HG02798 (cell line): ENCODE measurements at regions not wholly inside any gene's neighbourhood (a gene's known extent, or its start where the extent isn't known, plus 50 kb on each side); places are given as distances from the start of the nearest gene placed in this dataset.
"Not testable (repeated sequence)": the region's sequence is repeated elsewhere in the genome, so short reads cannot be mapped to it uniquely, and the experiment has no call there.

ENCODE experiments used
- ATAC-seq: cut with Tn5 transposase; IDR thresholded peaks from one replicate; pipeline ENCODE4 v1.9.1; 2021; ENCODE audit warnings: mild to moderate bottlenecking; ENCODE audit not compliant: unreplicated experiment, poor library complexity

DNA sequence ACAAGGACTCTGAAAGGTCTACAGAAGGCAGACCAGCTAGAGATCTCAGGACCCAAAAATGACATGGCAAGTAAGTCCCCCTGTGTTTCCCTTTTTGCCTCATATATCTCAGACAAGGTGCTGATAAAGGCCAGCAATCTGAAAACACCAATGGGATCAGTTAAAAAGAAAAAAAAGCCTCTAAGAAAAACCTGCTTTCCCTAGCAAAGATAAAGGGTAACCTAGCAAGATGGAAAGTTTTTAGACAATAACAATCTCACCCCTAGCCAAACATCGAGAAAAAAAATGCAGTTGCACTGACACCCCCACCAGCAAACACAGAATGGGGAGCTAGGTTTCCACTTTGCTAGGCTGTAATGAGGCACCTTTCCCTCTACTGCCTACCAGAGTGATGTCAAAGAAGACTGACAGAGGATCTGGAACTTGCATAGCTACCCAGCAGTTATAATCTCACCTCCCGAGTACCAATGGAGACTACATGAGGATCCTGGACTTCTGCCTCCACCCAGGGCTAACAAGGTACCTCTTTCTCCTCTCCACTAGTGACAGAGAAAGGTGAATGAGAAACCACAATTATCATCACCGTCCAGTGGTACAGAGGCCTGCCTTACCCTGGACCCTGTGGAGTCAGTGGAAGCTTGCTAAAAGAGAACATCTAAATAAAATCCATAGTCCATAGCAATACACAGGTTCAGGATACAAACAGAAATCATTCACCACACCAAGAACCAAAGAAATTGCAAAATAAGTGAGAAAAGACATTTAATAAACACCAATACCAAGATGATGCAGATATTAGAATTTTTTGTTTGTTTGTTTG, 240.8 kb downstream of the ARHGAP12 start:
- no peak for ATAC-seq

DNA sequence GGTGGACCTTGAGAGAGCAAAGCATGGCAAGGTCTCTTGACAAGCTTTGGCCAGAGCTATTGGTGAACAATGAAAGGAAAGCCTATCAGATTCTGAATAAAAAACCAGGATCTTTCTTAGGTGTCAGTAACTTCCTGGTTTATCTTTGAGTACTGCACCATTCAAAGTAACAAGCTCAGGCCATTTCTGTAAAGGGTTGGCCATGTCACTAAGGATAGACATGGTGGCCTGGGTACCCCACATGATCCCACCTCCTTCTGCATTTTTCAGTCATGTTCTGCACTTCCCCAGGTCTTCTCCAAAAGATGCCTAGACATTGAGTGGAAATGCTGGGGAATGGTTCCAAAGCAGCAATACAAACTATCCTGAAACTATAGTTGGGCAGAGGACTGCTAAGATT, 242.0 kb downstream of the ARHGAP12 start:
- no peak for ATAC-seq

DNA sequence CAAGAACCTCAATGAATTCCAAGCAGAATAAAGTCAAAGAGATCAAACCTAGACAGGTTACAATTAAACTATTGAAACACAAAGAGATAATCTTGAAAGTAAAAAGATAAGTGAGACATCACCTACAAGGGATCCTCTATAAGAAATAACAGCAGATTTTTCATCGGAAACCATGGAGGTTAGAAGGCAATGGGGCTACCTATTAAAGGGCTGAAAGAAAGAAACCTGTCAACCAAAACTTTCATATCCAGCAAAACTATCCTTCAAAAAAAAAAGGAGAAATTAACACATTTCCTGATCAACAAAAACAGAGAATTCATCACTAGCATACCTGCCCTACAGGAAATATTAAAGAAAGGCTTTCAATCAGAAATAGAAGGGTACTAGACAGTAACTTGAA, 244.9 kb downstream of the ARHGAP12 start:
- no peak for ATAC-seq

DNA sequence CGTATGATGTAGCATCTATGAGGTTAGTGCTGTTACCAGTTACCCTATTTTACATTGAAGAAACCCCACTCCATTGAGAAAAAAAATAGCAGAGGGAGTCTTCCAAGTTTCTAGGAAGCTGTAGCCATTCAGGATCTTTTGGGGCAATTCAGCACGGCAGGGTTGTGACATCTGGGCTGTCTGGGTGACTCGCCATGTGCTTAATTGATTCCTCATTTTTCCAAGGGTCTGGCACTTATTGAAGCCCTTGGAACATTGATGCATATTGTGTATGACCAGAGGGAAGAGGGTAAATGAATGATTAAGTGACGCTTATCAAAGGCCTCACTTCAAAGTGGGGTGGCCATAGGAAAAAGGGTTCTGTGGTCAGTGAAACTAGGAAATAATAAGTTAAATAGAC, 248.7 kb downstream of the ARHGAP12 start:
- ATAC-seq = no peak

DNA sequence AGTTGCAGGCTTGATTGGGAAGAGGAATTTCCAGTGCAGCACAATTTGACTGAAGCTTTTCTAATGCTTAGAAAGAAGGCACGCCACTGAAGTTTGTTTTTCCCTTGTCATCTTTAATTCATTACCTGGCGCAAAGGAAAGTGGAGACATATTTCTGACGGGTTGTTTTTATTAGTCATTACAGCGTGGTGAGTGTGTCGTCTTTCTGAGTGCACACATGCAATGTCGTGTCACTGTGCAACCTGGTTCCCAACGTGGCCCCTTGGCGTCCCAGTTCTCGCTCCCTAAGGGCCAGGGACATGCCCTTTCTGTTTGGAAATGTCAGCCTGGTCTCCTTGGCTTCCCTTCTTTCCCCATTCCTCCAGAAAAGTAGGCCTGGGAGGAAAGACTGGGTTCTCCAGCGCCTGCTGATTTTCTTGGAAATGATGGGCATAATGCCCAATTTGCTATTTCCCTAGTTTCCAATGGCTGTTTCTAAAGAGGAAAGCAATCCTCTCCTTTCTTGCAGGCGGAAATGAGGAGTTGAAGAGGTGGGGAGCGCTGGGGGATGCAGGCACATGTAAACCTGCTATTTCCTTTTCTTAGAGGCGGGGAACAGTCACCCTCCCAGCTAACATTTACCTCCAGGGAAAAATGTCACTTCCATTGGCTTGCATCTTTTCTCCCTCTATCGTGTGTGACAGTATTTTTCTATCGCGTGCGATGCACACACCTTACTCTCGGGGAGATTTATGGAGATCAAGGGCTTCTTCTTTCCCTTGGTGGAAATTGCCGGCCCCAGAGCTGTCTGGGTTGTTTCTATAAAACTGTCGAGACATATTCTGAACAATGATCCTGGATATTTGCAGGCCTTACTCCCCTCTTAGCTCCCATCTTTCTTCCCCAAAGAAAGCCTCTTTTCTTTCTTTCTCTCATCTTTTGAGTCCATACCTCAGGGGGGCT, 249.8 kb downstream of the ARHGAP12 start:
- no peak for ATAC-seq

DNA sequence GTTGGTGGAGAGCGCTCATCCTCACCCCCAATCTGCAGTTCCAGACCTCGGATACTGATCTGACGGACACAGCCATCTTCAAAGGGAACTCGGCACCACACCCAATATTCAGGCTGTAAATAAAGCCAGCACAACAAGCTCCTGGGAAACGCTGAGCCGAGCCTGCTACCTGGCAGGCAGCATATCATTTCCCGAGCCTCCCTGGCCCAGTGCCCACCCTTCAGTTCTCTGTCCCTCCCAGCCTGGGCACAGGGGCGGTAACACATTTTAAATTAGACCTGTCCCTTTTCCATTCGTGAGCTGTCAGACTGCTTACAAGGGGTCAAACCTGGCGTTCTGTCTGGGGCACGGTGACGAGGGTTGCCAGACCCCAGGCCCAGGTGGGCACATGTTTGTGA, 250.5 kb downstream of the ARHGAP12 start:
- ATAC-seq = no peak

DNA sequence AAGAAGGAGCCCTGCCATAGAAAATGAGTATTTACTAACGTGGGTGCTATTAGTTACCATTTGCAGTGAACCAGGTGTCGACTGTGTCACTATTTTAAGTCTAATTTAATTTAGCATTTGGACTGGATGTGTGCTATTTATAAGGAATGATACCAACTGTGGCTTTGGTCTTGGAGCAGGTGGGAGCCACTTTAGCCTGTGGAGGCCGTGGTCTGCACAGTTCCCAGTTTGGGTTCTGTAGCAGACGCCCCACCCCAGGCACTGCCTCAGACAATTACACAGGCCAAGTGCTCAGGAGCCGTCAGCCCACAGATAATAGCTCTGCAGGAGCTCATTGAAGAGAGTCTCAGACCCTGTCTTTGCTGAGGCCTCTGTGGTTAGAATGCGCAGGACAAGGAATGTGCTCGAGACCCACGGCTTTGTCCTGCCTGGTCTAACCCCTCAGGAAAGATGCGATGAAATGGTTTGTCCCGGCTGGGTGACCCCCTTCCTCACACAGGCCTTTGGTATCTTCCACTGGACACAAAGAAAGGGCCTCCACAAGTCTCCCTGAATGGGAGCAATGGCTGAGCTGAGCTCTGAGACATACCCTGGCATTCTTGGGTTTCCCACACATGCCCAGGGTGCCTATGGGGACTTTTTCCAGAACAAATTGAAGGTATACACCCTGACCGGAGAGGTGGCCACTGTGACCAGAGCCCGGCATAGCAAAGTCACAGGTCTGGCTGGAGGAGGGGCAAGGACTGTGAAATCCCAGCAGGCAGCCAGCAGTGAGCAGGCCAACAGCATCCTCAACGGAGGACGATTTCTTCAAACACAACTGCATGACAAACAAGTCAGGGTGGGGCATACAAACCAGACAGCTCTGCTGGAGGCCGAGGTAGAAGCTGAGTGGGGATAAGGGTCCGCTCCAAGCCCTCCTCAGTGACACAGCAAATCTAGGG, 251.2 kb downstream of the ARHGAP12 start:
- ATAC-seq = no peak

DNA sequence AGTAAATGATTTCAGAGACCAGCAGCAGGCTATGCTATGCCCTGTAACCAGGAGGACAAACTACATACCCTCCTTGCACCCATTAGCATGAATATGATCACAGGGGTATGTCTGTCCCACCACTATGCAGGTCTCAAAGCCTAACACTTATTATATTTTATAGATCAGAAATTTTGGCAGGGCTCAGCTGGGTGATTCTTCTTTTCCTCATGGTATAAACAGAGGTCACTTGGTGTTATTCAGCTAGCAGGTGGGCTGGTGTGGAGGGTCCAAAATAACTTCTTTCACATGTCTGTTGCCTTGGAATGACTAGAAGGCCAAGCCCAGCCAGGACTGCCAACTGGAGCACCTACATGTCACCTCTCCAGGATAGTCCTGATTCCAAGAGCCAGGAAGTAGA, 252.9 kb downstream of the ARHGAP12 start:
- no peak for ATAC-seq

DNA sequence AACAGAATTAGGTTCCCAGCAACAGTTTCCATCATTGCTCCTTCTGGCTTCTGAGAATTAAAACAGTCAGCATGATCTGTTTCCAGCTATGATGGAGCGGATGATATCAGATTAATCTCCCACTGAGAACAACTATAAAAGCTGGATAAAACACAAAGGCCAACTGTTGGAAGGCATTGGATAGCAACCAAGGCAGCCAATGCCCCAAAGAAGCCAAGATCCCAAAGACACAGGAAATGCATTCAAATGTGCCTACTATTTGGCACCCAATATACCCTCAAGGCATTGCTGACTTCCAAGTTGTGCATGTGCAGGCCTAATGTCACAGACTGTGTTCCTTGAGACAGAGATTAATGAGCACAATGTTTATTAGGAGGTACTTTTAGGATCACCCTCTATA, 259.3 kb downstream of the ARHGAP12 start:
- no peak for ATAC-seq

DNA sequence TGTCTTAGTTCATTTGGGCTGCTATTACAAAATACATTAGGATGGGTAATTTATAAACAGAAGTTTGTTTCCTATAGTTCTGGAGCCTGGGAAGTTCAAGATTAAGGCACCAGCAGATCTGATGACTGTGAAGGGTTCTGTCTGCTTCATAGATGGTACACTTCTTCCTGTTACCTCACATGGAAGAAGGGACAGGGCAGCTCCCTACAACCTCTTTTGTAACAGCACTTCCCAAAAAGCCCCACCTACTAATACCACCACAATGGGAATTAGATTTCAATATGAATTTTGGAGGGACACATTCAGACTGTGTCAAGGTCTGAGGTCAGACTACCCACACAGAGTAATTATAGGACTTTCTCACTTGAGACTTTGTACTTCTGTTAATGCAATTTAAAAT, 260.3 kb downstream of the ARHGAP12 start:
- ATAC-seq = no peak

DNA sequence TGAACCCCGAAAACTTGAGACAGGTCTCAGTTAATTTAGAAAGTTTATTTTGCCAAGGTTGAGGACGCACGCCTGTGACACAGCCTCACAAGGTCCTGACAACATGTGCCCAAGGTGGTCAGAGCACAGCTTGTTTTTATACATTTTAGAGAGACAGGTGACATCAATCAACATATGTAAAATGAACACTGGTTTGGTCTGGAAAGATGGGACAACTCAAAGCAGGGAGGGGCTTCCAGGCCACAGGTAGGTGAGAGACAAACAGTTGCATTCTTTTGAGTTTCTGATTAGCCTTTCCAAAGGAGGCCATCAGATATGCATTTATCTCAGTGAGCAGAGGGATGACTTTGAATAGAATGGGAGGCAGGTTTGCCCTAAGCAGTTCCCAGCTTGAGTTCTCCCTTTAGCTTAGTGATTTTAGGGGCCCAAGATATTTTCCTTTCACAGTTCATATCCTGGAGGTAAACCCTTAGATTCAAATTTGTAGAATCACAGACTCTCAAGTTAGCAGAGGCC, 262.8 kb downstream of the ARHGAP12 start:
- not testable (repeated sequence) for ATAC-seq

DNA sequence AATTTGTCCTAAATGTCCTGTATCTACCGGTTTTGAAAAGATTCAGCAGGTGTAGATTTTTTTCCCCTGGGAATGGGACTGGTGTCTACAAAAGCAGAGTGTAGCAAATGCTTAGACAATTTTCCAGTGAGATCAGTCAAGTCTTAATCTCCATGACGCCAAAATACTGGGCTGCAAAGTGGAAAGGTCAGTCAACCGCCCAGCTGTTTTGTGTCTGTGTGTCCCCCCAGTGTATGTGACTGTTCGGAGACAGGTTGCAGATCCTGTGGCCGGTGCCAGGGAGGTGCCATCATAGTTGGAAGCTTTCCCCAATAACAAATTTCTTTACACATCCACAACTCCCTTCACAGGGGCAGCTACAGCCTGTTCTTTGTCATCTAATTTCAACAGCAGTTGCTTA, 263.8 kb downstream of the ARHGAP12 start:
- no peak for ATAC-seq

DNA sequence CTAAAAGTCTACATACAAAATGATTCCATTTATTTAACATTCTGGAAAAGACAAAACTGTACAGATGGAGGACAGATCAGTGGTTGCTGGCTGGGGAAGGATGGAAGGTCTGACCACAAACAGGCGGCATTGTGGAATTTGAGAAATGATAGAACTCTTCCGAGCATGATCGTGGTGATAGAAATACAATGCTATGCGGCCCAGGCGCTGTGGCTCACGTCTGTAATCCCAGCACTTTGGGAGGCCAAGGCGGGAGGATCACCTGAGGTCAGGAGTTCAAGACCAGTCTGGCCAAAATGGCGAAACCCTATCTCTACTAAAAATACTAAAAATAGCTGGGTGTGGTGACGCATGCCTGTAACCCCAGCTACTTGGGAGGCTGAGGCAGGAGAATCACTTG, 264.6 kb downstream of the ARHGAP12 start:
- ATAC-seq = not testable (repeated sequence)

DNA sequence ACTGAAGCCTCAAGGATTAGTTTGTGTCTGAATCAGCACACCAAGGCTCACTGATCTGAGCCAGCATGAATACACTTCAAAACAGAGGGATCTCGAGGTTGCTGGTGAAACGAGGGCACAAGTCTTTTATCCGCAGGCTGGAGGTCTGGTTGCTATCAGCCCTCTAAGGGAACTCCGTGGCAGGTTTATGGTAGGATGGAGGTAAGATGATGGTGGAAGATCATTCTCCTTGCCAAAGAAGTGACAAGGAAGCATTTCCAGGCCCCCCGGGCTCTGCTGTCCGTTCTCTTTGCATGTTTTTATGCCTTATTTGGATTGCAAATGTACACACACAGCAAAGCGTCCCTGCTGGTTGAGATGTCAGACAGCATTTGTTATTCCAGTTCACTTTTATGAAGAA, 268.3 kb downstream of the ARHGAP12 start:
- no peak for ATAC-seq

DNA sequence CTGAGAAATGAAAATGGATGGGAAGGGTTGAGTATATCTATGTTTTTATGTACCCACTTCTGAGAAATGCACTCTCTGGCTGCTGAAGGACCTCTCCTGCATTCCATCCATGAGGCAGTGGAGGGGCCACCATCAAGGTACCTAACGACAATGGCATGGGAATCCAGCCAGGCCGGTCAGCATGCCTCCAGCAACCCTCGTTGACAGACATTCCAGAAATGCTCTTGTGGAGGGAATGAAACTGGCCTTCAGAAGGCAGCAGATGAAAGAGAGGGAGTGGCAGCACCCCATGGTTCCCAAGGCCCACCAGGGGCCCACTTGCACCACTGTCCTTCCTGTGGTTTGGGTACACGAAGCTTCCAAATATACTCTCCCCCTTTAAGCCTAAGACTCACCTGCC, 269.0 kb downstream of the ARHGAP12 start:
- ATAC-seq = no peak

DNA sequence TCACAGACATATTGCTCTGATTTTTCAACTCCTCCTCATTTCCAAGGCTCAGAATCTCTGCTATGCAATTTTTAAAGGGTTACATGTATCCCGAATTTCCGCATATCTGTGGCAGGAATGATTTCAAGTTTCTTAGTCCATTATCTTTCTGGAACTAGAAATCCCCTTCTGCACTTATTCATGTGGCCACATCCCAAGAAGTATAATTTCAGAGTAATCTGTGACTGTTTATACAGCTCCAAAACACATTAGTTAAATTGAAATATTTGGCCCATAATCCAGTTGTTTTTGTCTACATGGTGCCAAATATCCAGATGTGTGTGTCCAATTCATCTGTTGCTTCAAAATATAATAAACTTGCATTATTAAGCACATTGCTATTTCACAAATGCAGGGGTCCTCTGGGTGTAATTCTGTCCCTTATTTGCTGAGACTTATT, 271.2 kb downstream of the ARHGAP12 start:
- no peak for ATAC-seq

DNA sequence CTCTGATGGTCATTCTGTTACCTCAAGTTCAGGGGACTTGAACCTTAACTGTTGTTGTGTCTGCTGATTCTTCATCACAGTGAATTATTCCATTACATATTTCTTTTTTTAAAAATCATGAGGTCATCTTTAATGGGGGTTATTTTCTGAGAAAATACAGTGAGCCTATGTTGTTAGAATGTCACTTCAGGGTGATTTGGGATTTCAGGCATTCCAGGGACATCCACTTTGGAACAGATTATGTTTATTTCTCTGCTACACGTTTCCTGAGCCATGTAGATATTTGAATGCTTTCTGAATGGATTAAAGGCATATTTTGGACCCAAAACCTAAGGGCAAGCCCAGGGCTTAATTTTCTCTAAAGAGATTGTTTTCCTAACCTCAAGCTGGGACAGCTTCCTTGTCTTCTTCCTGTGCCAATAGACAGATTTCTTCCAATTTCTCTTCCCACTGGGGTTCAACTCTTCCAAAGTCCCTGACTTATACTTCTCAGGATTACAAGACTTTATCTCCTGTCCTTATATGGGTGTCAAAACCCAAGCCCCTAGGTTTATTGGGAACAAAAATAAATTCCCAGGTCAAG, 271.7 kb downstream of the ARHGAP12 start:
- ATAC-seq = no peak

DNA sequence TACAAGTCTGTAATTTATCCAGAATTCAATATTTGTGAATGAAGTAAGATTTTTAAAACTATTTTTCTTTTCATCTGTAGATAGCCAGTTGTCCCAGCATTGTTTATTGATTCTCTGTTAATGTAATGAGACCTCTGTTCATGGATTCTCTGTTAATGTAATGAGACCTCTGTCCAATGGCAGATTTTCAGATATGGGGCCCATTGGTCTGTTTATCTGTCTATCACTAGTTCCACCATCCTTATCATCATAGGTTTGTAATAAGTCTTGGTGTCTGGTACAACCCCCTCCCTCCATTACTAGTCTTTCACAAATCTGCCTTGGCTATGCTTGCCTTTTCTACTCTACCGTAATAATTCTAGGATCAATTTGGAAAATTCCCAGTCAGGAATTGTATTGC, 276.6 kb downstream of the ARHGAP12 start:
- ATAC-seq = no peak

DNA sequence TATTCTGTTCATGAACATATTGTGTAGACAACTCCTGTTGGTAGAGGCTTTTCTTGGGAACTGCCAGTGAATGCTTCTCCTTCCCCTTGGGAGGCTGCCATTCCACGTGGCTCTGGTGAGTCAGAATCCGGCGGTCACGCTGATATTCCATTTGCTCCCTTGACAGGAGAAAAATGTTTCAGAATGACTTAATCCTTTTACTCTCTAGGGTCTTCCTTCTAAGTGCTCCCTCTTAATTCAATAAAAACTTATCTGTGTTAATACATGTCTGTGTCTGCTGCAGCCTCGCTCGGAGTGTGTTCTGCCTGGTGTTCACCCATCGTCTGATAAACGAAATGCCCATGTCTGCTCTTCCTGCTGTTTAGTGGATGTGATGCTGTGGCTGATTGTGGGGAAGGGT, 278.6 kb downstream of the ARHGAP12 start:
- ATAC-seq = no peak

DNA sequence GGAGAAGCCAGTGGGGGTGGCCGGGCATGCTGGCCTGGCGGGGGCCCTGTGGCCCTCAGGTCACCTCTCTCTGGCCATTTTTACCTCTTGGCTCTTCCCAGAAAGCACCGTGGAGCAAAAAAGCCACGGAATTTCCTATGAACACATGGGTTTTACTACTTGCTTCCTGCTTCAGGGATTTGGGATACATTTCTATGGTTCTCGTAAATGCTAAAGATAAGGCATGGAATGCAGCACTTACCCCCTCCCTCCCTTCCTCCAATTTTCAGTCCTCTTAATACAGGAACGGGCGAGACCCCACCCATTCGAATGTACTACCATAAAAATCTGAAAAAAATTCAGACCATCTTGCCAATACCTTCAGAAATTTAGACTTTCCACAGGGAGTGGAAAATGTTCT, 279.7 kb downstream of the ARHGAP12 start:
- no peak for ATAC-seq
